H7 (cell line): ENCODE measurements at regions not wholly inside any gene's neighbourhood (a gene's known extent, or its start where the extent isn't known, plus 50 kb on each side); places are given as distances from the start of the nearest gene placed in this dataset.
A peak's percentile ranks its signal among the peaks of the same experiment; 100 is the strongest.
"Not testable (repeated sequence)": the region's sequence is repeated elsewhere in the genome, so short reads cannot be mapped to it uniquely, and the experiment has no call there.

Source experiments
- DNase-seq: peaks from one replicate; pipeline ENCODE4 v3.0.0; 2012
- H3K27me3 ChIP-seq: 2 replicates; pipeline ENCODE4 v1.6.0; 2011; ENCODE audit warnings: mild to moderate bottlenecking, low read length; ENCODE audit not compliant: control insufficient read depth, insufficient read depth
- H3K36me3 ChIP-seq: replicated peaks from 2 replicates; pipeline ENCODE4 v1.5.1; 2011; ENCODE audit warnings: low read length; ENCODE audit not compliant: control insufficient read depth, insufficient read depth
- H3K4me3 ChIP-seq: 2 replicates; pipeline ENCODE4 v1.5.1; 2011; ENCODE audit warnings: low read depth, mild to moderate bottlenecking, control low read depth, low read length, moderate library complexity; ENCODE audit not compliant: insufficient read depth

- Histone ChIP-seq H3K27me3 (no peaks in the 10 kb centered on the region), H3K36me3 (no peaks in the 10 kb centered on the region), H3K4me3 (no peak overlapping the region)
- no peak for DNase-seq
These were observed 1038.7 kb upstream of the NRXN1 start for GRCh38 chr2:52070665-52071064.

GRCh38 chr2:52064234-52064633 lies 1032.3 kb upstream of the NRXN1 start:
- no peaks in the 10 kb centered on the region for H3K27me3 ChIP-seq
- no peak overlapping the region for H3K4me3 ChIP-seq
- DNase-seq: no peak
- no peaks in the 10 kb centered on the region for H3K36me3 ChIP-seq

GRCh38 chr2:52054824-52055223 lies 1022.9 kb upstream of the NRXN1 start:
- DNase-seq: peak; percentile 15
- Histone ChIP-seq H3K4me3 (no peak overlapping the region), H3K36me3 (no peaks in the 10 kb centered on the region), H3K27me3 (no peaks in the 10 kb centered on the region)

- no peak for DNase-seq
- H3K4me3 ChIP-seq: no peak overlapping the region
- H3K36me3 ChIP-seq: no peaks in the 10 kb centered on the region
- H3K27me3 ChIP-seq: no peaks in the 10 kb centered on the region
These were observed 1004.9 kb upstream of the NRXN1 start for GRCh38 chr2:52036853-52037252.

- Histone ChIP-seq H3K4me3 (no peak overlapping the region), H3K27me3 (no peaks in the 10 kb centered on the region), H3K36me3 (no peaks in the 10 kb centered on the region)
- no peak for DNase-seq
These were observed 1004.1 kb upstream of the NRXN1 start for GRCh38 chr2:52036024-52036423.

GRCh38 chr2:52035391-52035790 lies 1003.5 kb upstream of the NRXN1 start:
- no peak for DNase-seq
- Histone ChIP-seq H3K36me3 (no peaks in the 10 kb centered on the region), H3K27me3 (no peaks in the 10 kb centered on the region), H3K4me3 (no peak overlapping the region)

- no peak overlapping the region for H3K4me3 ChIP-seq
- H3K36me3 ChIP-seq: no peaks in the 10 kb centered on the region
- no peaks in the 10 kb centered on the region for H3K27me3 ChIP-seq
- peak; percentile 11 for DNase-seq
These were observed 1002.8 kb upstream of the NRXN1 start for GRCh38 chr2:52034706-52035105.

- no peak for DNase-seq
- Histone ChIP-seq H3K4me3 (no peak overlapping the region), H3K36me3 (no peaks in the 10 kb centered on the region), H3K27me3 (no peaks in the 10 kb centered on the region)
These were observed 990.1 kb upstream of the NRXN1 start for GRCh38 chr2:52022006-52022405.

GRCh38 chr2:52017646-52018235 lies 985.8 kb upstream of the NRXN1 start:
- Histone ChIP-seq H3K27me3 (no peaks in the 10 kb centered on the region), H3K4me3 (no peak overlapping the region), H3K36me3 (no peaks in the 10 kb centered on the region)
- no peak for DNase-seq

GRCh38 chr2:52006821-52007366 lies 975.0 kb upstream of the NRXN1 start:
- H3K27me3 ChIP-seq, H3K36me3 ChIP-seq, DNase-seq, H3K4me3 ChIP-seq: not testable (repeated sequence)

- H3K27me3 ChIP-seq: no peaks in the 10 kb centered on the region
- no peak for DNase-seq
- no peak overlapping the region for H3K4me3 ChIP-seq
- H3K36me3 ChIP-seq: no peaks in the 10 kb centered on the region
These were observed 968.4 kb upstream of the NRXN1 start for GRCh38 chr2:52000151-52000855.

- no peak for DNase-seq
- H3K36me3 ChIP-seq: no peaks in the 10 kb centered on the region
- no peak overlapping the region for H3K4me3 ChIP-seq
- no peaks in the 10 kb centered on the region for H3K27me3 ChIP-seq
These were observed 967.0 kb upstream of the NRXN1 start for GRCh38 chr2:51998890-51999289.

GRCh38 chr2:51997571-51997970 lies 965.6 kb upstream of the NRXN1 start:
- H3K36me3 ChIP-seq: no peaks in the 10 kb centered on the region
- DNase-seq: no peak
- no peaks in the 10 kb centered on the region for H3K27me3 ChIP-seq
- no peak overlapping the region for H3K4me3 ChIP-seq

- H3K27me3 ChIP-seq: no peaks in the 10 kb centered on the region
- DNase-seq: no peak
- no peak overlapping the region for H3K4me3 ChIP-seq
- no peaks in the 10 kb centered on the region for H3K36me3 ChIP-seq
These were observed 963.4 kb upstream of the NRXN1 start for GRCh38 chr2:51995293-51995692.

GRCh38 chr2:51994123-51994763 lies 962.3 kb upstream of the NRXN1 start:
- H3K4me3 ChIP-seq: no peak overlapping the region
- no peak for DNase-seq

More at GRCh38 chr2:51994123-51994763, 962.3 kb upstream of the NRXN1 start:
- no peaks in the 10 kb centered on the region for H3K27me3 ChIP-seq
- H3K36me3 ChIP-seq: no peaks in the 10 kb centered on the region
